ENCODE measurements at regions not wholly inside any gene's neighbourhood (a gene's known extent, or its start where the extent isn't known, plus 50 kb on each side); places are given as distances from the start of the nearest gene placed in this dataset.

GRCh38 chr3:76788206-76788605, 251.7 kb upstream of the ROBO2 start:
- TF ChIP-seq EZH2phosphoT487 (IDR thresholded peaks at IDR 0.05; ENCODE audit: borderline replicate concordance): no peak
- TF ChIP-seq, protein P1, sequence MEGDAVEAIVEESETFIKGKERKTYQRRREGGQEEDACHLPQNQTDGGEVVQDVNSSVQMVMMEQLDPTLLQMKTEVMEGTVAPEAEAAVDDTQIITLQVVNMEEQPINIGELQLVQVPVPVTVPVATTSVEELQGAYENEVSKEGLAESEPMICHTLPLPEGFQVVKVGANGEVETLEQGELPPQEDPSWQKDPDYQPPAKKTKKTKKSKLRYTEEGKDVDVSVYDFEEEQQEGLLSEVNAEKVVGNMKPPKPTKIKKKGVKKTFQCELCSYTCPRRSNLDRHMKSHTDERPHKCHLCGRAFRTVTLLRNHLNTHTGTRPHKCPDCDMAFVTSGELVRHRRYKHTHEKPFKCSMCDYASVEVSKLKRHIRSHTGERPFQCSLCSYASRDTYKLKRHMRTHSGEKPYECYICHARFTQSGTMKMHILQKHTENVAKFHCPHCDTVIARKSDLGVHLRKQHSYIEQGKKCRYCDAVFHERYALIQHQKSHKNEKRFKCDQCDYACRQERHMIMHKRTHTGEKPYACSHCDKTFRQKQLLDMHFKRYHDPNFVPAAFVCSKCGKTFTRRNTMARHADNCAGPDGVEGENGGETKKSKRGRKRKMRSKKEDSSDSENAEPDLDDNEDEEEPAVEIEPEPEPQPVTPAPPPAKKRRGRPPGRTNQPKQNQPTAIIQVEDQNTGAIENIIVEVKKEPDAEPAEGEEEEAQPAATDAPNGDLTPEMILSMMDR (conservative IDR thresholded peaks at IDR 0.05; ENCODE audit: low read length): no peak

Data from Loucy (cell line).